ENCODE measurements at regions not wholly inside any gene's neighbourhood (a gene's known extent, or its start where the extent isn't known, plus 50 kb on each side); places are given as distances from the start of the nearest gene placed in this dataset.

GRCh38 chr12:63508543-63508942 is 159.8 kb downstream of the DPY19L2 start:
- FAIRE-seq = no peak

GRCh38 chr12:63499567-63499966 is 168.7 kb downstream of the DPY19L2 start:
- FAIRE-seq = no peak
- Histone ChIP-seq H3K4me3 (ENCODE audit: low read length in 3 of 3) (no peak overlapping the region), H3K36me3 (ENCODE audit: control insufficient read depth in 2 of 3, insufficient read depth in 3 of 3, low read length in 3 of 3) (no peaks in the 10 kb centered on the region), H3K9ac (ENCODE audit: low read length in 3 of 3) (no peak overlapping the region), H3K27ac (ENCODE audit: low read depth in 2 of 2, low read length in 2 of 2) (no peak overlapping the region), H3K4me1 (ENCODE audit: control insufficient read depth in 2 of 3, insufficient read depth in 2 of 3, low read depth in 1 of 3, low read length in 3 of 3) (no peaks in the 10 kb centered on the region), H3K27me3 (ENCODE audit: control insufficient read depth, insufficient read depth, low read length) (no peaks in the 10 kb centered on the region), H3K9me3 (ENCODE audit: control insufficient read depth in 2 of 3, insufficient read depth in 1 of 3, low read length in 3 of 3) (peaks cover 0 to 5% (median 0%) of the 10 kb centered on the region in 3 donors)
- no peak for DNase-seq
- intact Hi-C loops (cut with DNase I) = no loop called here
- TF ChIP-seq CTCF (IDR thresholded peaks at IDR 0.05; ENCODE audit: borderline replicate concordance, extremely low read depth, insufficient read depth) = no peak

More at GRCh38 chr12:63508543-63508942, 159.8 kb downstream of the DPY19L2 start:
- H3K36me3 ChIP-seq (ENCODE audit: control insufficient read depth in 2 of 3, insufficient read depth in 3 of 3, low read length in 3 of 3) = no peaks in the 10 kb centered on the region
- H3K4me3 ChIP-seq (ENCODE audit: low read length in 3 of 3) = no peak overlapping the region
- TF ChIP-seq CTCF (IDR thresholded peaks at IDR 0.05; ENCODE audit: borderline replicate concordance, extremely low read depth, insufficient read depth) = no peak
- no peak overlapping the region for H3K27ac ChIP-seq (ENCODE audit: low read depth in 2 of 2, low read length in 2 of 2)
- no peaks in the 10 kb centered on the region for H3K4me1 ChIP-seq (ENCODE audit: control insufficient read depth in 2 of 3, insufficient read depth in 2 of 3, low read depth in 1 of 3, low read length in 3 of 3)
- intact Hi-C loops (cut with DNase I) = no loop called here
- H3K9ac ChIP-seq (ENCODE audit: low read length in 3 of 3) = no peak overlapping the region
- peaks cover 0 to 3% (median 0%) of the 10 kb centered on the region in 3 donors for H3K9me3 ChIP-seq (ENCODE audit: control insufficient read depth in 2 of 3, insufficient read depth in 1 of 3, low read length in 3 of 3)
- DNase-seq = no peak
- no peaks in the 10 kb centered on the region for H3K27me3 ChIP-seq (ENCODE audit: control insufficient read depth, insufficient read depth, low read length)

GRCh38 chr12:63498239-63498638 is 170.1 kb downstream of the DPY19L2 start:
- FAIRE-seq = no peak

More at GRCh38 chr12:63498239-63498638, 170.1 kb downstream of the DPY19L2 start:
- Histone ChIP-seq H3K4me1 (ENCODE audit: control insufficient read depth in 2 of 3, insufficient read depth in 2 of 3, low read depth in 1 of 3, low read length in 3 of 3) (no peaks in the 10 kb centered on the region), H3K9ac (ENCODE audit: low read length in 3 of 3) (no peak overlapping the region), H3K4me3 (ENCODE audit: low read length in 3 of 3) (no peak overlapping the region), H3K27ac (ENCODE audit: low read depth in 2 of 2, low read length in 2 of 2) (no peak overlapping the region), H3K27me3 (ENCODE audit: control insufficient read depth, insufficient read depth, low read length) (no peaks in the 10 kb centered on the region), H3K9me3 (ENCODE audit: control insufficient read depth in 2 of 3, insufficient read depth in 1 of 3, low read length in 3 of 3) (peaks cover 0 to 5% (median 0%) of the 10 kb centered on the region in 3 donors), H3K36me3 (ENCODE audit: control insufficient read depth in 2 of 3, insufficient read depth in 3 of 3, low read length in 3 of 3) (no peaks in the 10 kb centered on the region)
- no peak for DNase-seq
- intact Hi-C loops (cut with DNase I) = no loop called here
- TF ChIP-seq CTCF (IDR thresholded peaks at IDR 0.05; ENCODE audit: borderline replicate concordance, extremely low read depth, insufficient read depth) = no peak

All from kidney (tissue), 13 donors.